Neural progenitor cell (in vitro differentiated cells): ENCODE measurements at regions not wholly inside any gene's neighbourhood (a gene's known extent, or its start where the extent isn't known, plus 50 kb on each side); places are given as distances from the start of the nearest gene placed in this dataset.

Experiments
- DNase-seq: peaks from one replicate; pipeline ENCODE4 v3.0.0-alpha.2; 2016; ENCODE audit warnings: low spot score
- H2AFZ ChIP-seq: fragments of 200-600 bp; sonication (generic); replicated peaks from 2 replicates; pipeline ENCODE4 v1.6.1; 2016; ENCODE audit warnings: antibody characterized with exemption
- H3F3A ChIP-seq: fragments of 200-600 bp; sonication (generic); 2 replicates; pipeline ENCODE4 v1.6.1; 2016; ENCODE audit warnings: antibody characterized with exemption, low read depth
- H3K27ac ChIP-seq: fragments of 200-600 bp; sonication (generic); 2 replicates; pipeline ENCODE4 v1.5.1; 2016; ENCODE audit warnings: mild to moderate bottlenecking
- H3K27me3 ChIP-seq: fragments of 200-600 bp; sonication (generic); 2 replicates; pipeline ENCODE4 v1.6.1; 2016; ENCODE audit warnings: mild to moderate bottlenecking, moderate library complexity
- H3K36me3 ChIP-seq: fragments of 200-600 bp; sonication (generic); 2 replicates; pipeline ENCODE4 v1.5.1; 2016
- H3K4me1 ChIP-seq: fragments of 200-600 bp; sonication (generic); 2 replicates; pipeline ENCODE4 v1.6.1; 2016; ENCODE audit warnings: mixed run types
- H3K4me2 ChIP-seq: fragments of 200-600 bp; sonication (generic); 2 replicates; pipeline ENCODE4 v1.6.1; 2016
- H3K4me3 ChIP-seq: fragments of 200-600 bp; sonication (generic); 2 replicates; pipeline ENCODE4 v1.5.1; 2016
- H3K79me2 ChIP-seq: fragments of 200-600 bp; sonication (generic); 2 replicates; pipeline ENCODE4 v1.6.1; 2016; ENCODE audit warnings: low read depth
- H3K9ac ChIP-seq: fragments of 200-600 bp; sonication (generic); 2 replicates; pipeline ENCODE4 v1.6.1; 2016
- H3K9me3 ChIP-seq: fragments of 200-600 bp; sonication (generic); 2 replicates; pipeline ENCODE4 v1.5.1; 2016; ENCODE audit warnings: low read depth
- H4K20me1 ChIP-seq: fragments of 200-600 bp; sonication (generic); 2 replicates; pipeline ENCODE4 v1.6.1; 2016; ENCODE audit warnings: low read depth
- H3K27ac Mint-ChIP-seq: 3 replicates; pipeline ENCODE4 v1.8.0; 2021; ENCODE audit warnings: mixed read lengths
- H3K27me3 Mint-ChIP-seq: 2 replicates; pipeline ENCODE4 v1.8.0; 2022; ENCODE audit warnings: low read depth, mild to moderate bottlenecking, inconsistent platforms, moderate library complexity, mixed read lengths; ENCODE audit not compliant: insufficient read depth
- H3K36me3 Mint-ChIP-seq: 3 replicates; pipeline ENCODE4 v1.8.0; 2021; ENCODE audit warnings: mixed read lengths
- H3K4me1 Mint-ChIP-seq: 3 replicates; pipeline ENCODE4 v1.8.0; 2021; ENCODE audit warnings: mixed read lengths
- H3K4me3 Mint-ChIP-seq: 3 replicates; pipeline ENCODE4 v1.8.0; 2021; ENCODE audit warnings: mild to moderate bottlenecking, moderate library complexity, mixed read lengths
- H3K9me3 Mint-ChIP-seq: 3 replicates; pipeline ENCODE4 v1.8.0; 2020; ENCODE audit warnings: mixed read lengths
- CTCF ChIP-seq: fragments of 200-600 bp; sonication (generic); IDR thresholded peaks from 2 replicates; pipeline ENCODE4 v1.5.1; 2017; ENCODE audit warnings: antibody characterized with exemption, mild to moderate bottlenecking
- EZH2 ChIP-seq: fragments of 200-600 bp; sonication (generic); IDR thresholded peaks from 2 replicates; pipeline ENCODE4 v1.6.1; 2017; ENCODE audit warnings: antibody characterized with exemption, mild to moderate bottlenecking, moderate library complexity
- EZH2phosphoT487 ChIP-seq: fragments of 200-600 bp; sonication (generic); IDR thresholded peaks from 2 replicates; pipeline ENCODE4 v1.6.1; 2017; ENCODE audit warnings: antibody characterized with exemption

- Histone ChIP-seq H3K36me3 (no peaks in the 10 kb centered on the region), H3K27me3 (peaks cover 54% of the 10 kb centered on the region), H3K9ac (no peak overlapping the region), H3K4me2 (peak overlapping the region; percentile 94), H3K9me3 (no peaks in the 10 kb centered on the region), H3K79me2 (peaks cover 4% of the 10 kb centered on the region), H4K20me1 (peaks cover 36% of the 10 kb centered on the region), H3K27ac (no peak overlapping the region), H2AFZ (no peak overlapping the region), H3K4me3 (peak overlapping the region; percentile 61), H3F3A (peaks cover 71% of the 10 kb centered on the region), H3K4me1 (peaks cover 52% of the 10 kb centered on the region)
- peaks cover 62% of the 10 kb centered on the region for H3K4me1 Mint-ChIP-seq
- peak overlapping the region; percentile 94 for H3K27ac Mint-ChIP-seq
- H3K36me3 Mint-ChIP-seq = no peaks in the 10 kb centered on the region
- H3K4me3 Mint-ChIP-seq = peak overlapping the region; percentile 95
- TF ChIP-seq EZH2phosphoT487 = peak; percentile 16
- TF ChIP-seq EZH2 = peak; percentile 63
- no peak for TF ChIP-seq CTCF
- H3K27me3 Mint-ChIP-seq = peaks cover 22% of the 10 kb centered on the region
- H3K9me3 Mint-ChIP-seq = peaks cover 2% of the 10 kb centered on the region
- no peak for DNase-seq
These were observed 57.2 kb upstream of the GSE1 start for GRCh38 chr16:85555719-85556455.

- H3K4me1 Mint-ChIP-seq = peaks cover 63% of the 10 kb centered on the region
- H3K27ac ChIP-seq = no peak overlapping the region
- H3K9me3 Mint-ChIP-seq = peaks cover 2% of the 10 kb centered on the region
- H3K27me3 ChIP-seq = peaks cover 54% of the 10 kb centered on the region
- no peaks in the 10 kb centered on the region for H3K9me3 ChIP-seq
- H3K27ac Mint-ChIP-seq = no peak overlapping the region
- DNase-seq = peak; percentile 71
- TF ChIP-seq EZH2 (no peak), EZH2phosphoT487 (no peak), CTCF (no peak)
- H3F3A ChIP-seq = peaks cover 65% of the 10 kb centered on the region
- H3K4me1 ChIP-seq = peaks cover 46% of the 10 kb centered on the region
- H3K4me3 Mint-ChIP-seq = peak overlapping the region; percentile 81
- H4K20me1 ChIP-seq = peaks cover 34% of the 10 kb centered on the region
- H3K4me3 ChIP-seq = peak overlapping the region; percentile 61
- H3K9ac ChIP-seq = no peak overlapping the region
- H2AFZ ChIP-seq = no peak overlapping the region
- no peaks in the 10 kb centered on the region for H3K36me3 ChIP-seq
- H3K79me2 ChIP-seq = peaks cover 4% of the 10 kb centered on the region
- peak overlapping the region; percentile 94 for H3K4me2 ChIP-seq
- H3K36me3 Mint-ChIP-seq = no peaks in the 10 kb centered on the region
- H3K27me3 Mint-ChIP-seq = peaks cover 26% of the 10 kb centered on the region
These were observed 56.6 kb upstream of the GSE1 start for GRCh38 chr16:85556456-85557082.

- Mint-ChIP-seq H3K4me1 (peaks cover 67% of the 10 kb centered on the region), H3K27ac (no peak overlapping the region), H3K4me3 (peak overlapping the region; percentile 81), H3K27me3 (peaks cover 26% of the 10 kb centered on the region), H3K36me3 (no peaks in the 10 kb centered on the region), H3K9me3 (peaks cover 2% of the 10 kb centered on the region)
- Histone ChIP-seq H4K20me1 (peaks cover 32% of the 10 kb centered on the region), H3K36me3 (no peaks in the 10 kb centered on the region), H3K4me1 (peaks cover 49% of the 10 kb centered on the region), H3K27ac (no peak overlapping the region), H3K9me3 (no peaks in the 10 kb centered on the region), H3K4me3 (peak overlapping the region; percentile 61), H3K9ac (no peak overlapping the region), H3K27me3 (peaks cover 54% of the 10 kb centered on the region), H2AFZ (no peak overlapping the region), H3K4me2 (peak overlapping the region; percentile 94), H3F3A (peaks cover 59% of the 10 kb centered on the region), H3K79me2 (peaks cover 4% of the 10 kb centered on the region)
- peak; percentile 40 for DNase-seq
- TF ChIP-seq CTCF (no peak), EZH2 (no peak), EZH2phosphoT487 (no peak)
These were observed 55.8 kb upstream of the GSE1 start for GRCh38 chr16:85557083-85557970.
